ENCODE measurements at regions not wholly inside any gene's neighbourhood (a gene's known extent, or its start where the extent isn't known, plus 50 kb on each side); places are given as distances from the start of the nearest gene placed in this dataset.
"Not testable (repeated sequence)": the region's sequence is repeated elsewhere in the genome, so short reads cannot be mapped to it uniquely, and the experiment has no call there.

GRCh38 chr15:29986946-29987345 is 95.8 kb upstream of the GOLGA8J start:
- Histone ChIP-seq H3K9me2 (replicated peaks; ENCODE audit: insufficient read depth) (no peaks in the 10 kb centered on the region), H3K36me3 (replicated peaks; ENCODE audit: insufficient read depth, low read depth) (no peaks in the 10 kb centered on the region), H3K4me3 (no peak overlapping the region), H3K79me2 (no peaks in the 10 kb centered on the region), H2AFZ (no peak overlapping the region), H3K9me3 (ENCODE audit: low read depth) (no peaks in the 10 kb centered on the region), H4K20me1 (ENCODE audit: insufficient read depth, poor library complexity, severe bottlenecking) (no peaks in the 10 kb centered on the region), H3K4me1 (ENCODE audit: insufficient read depth) (no peaks in the 10 kb centered on the region), H3K4me2 (no peak overlapping the region), H3K27ac (no peak overlapping the region), H3K27me3 (peaks cover 11% of the 10 kb centered on the region)
- WGBS (ENCODE audit: low lambda C conversion rate, missing lambda C conversion rate) = 79% methylated on average over 2 of the region's 2 CpGs
- TF ChIP-seq EZH2phosphoT487 (IDR thresholded peaks at IDR 0.05; ENCODE audit: low read depth, severe bottlenecking, unreplicated experiment) (no peak), EZH2 (IDR thresholded peaks at IDR 0.05; ENCODE audit: borderline replicate concordance) (no peak), CTCF (IDR thresholded peaks at IDR 0.05; ENCODE audit: poor library complexity) (no peak)
- DNase-seq (ENCODE audit: low spot score) = no peak

- Histone ChIP-seq H3K4me2 (no peak overlapping the region), H3K27me3 (no peaks in the 10 kb centered on the region), H3K4me3 (no peak overlapping the region), H3K9me3 (ENCODE audit: low read depth) (no peaks in the 10 kb centered on the region), H3K4me1 (ENCODE audit: insufficient read depth) (no peaks in the 10 kb centered on the region), H3K9me2 (replicated peaks; ENCODE audit: insufficient read depth) (no peaks in the 10 kb centered on the region), H2AFZ (no peak overlapping the region), H3K79me2 (no peaks in the 10 kb centered on the region), H4K20me1 (ENCODE audit: insufficient read depth, poor library complexity, severe bottlenecking) (no peaks in the 10 kb centered on the region), H3K27ac (no peak overlapping the region), H3K36me3 (replicated peaks; ENCODE audit: insufficient read depth, low read depth) (no peaks in the 10 kb centered on the region)
- no peak for DNase-seq (ENCODE audit: low spot score)
- TF ChIP-seq CTCF (IDR thresholded peaks at IDR 0.05; ENCODE audit: poor library complexity) = no peak
- TF ChIP-seq EZH2phosphoT487 (IDR thresholded peaks at IDR 0.05; ENCODE audit: low read depth, severe bottlenecking, unreplicated experiment) = no peak
- TF ChIP-seq EZH2 (IDR thresholded peaks at IDR 0.05; ENCODE audit: borderline replicate concordance) = no peak
- WGBS (ENCODE audit: low lambda C conversion rate, missing lambda C conversion rate) = 85% methylated on average over 8 of the region's 8 CpGs
Observed at GRCh38 chr15:29978411-29979382, 104.1 kb upstream of the GOLGA8J start.

DNA sequence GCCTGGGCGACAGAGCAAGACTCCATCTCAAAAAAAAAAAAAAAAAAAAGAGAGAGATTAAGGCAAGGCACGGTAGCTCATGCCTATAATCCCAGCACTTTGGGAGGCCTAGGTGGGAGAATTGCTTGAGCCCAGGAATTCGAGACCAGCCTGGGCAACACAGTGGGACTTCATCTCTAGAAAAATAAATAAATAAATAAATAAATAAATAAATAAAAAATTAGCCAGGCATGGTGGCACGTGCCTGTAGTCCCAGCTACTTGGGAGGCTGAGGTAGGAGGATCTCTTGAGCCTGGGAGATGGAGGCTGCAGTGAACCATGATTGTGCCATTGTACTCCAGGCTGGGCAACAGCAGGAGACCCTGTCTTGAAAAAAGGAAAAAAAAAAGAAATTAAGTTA is 108.7 kb upstream of the GOLGA8J start:
- not testable (repeated sequence) for H3K9me2 ChIP-seq (replicated peaks; ENCODE audit: insufficient read depth); H2AFZ ChIP-seq; H4K20me1 ChIP-seq (ENCODE audit: insufficient read depth, poor library complexity, severe bottlenecking); H3K79me2 ChIP-seq; DNase-seq (ENCODE audit: low spot score); H3K4me1 ChIP-seq (ENCODE audit: insufficient read depth); H3K27ac ChIP-seq; H3K36me3 ChIP-seq (replicated peaks; ENCODE audit: insufficient read depth, low read depth); H3K9me3 ChIP-seq (ENCODE audit: low read depth); H3K4me2 ChIP-seq; H3K4me3 ChIP-seq
- 91% methylated on average over 4 of the region's 4 CpGs for WGBS (ENCODE audit: low lambda C conversion rate, missing lambda C conversion rate)
- H3K27me3 ChIP-seq = peaks cover 13% of the 10 kb centered on the region

DNA sequence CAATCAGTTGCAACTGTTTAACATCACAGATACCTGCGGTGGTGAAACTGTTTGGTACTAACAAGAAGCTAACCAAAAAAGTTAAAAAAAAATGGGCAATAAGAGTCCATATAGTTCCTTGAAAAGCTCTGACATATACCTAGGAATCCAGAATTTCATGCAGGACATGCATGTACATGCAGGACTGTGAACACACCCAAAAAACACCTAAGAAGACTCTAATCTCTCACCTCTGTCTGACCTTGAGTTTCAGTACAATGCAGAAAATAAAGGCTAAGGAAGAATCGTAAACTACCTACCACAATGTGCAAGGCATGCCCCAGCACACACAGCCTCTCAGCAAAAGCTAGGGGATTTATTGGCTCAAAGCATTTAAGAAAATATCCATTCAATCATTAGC is 110.7 kb upstream of the GOLGA8J start:
- TF ChIP-seq CTCF (IDR thresholded peaks at IDR 0.05; ENCODE audit: poor library complexity) (no peak), EZH2phosphoT487 (IDR thresholded peaks at IDR 0.05; ENCODE audit: low read depth, severe bottlenecking, unreplicated experiment) (no peak), EZH2 (IDR thresholded peaks at IDR 0.05; ENCODE audit: borderline replicate concordance) (no peak)
- Histone ChIP-seq H3K4me2 (no peak overlapping the region), H3K27ac (no peak overlapping the region), H3K4me1 (ENCODE audit: insufficient read depth) (no peaks in the 10 kb centered on the region), H3K9me2 (replicated peaks; ENCODE audit: insufficient read depth) (no peaks in the 10 kb centered on the region), H4K20me1 (ENCODE audit: insufficient read depth, poor library complexity, severe bottlenecking) (no peaks in the 10 kb centered on the region), H3K27me3 (peaks cover 26% of the 10 kb centered on the region), H3K4me3 (no peak overlapping the region), H2AFZ (no peak overlapping the region), H3K36me3 (replicated peaks; ENCODE audit: insufficient read depth, low read depth) (no peaks in the 10 kb centered on the region), H3K79me2 (no peaks in the 10 kb centered on the region), H3K9me3 (ENCODE audit: low read depth) (no peaks in the 10 kb centered on the region)
- WGBS (ENCODE audit: low lambda C conversion rate, missing lambda C conversion rate) = 77% methylated on average over 2 of the region's 2 CpGs
- no peak for DNase-seq (ENCODE audit: low spot score)

Data from hepatocyte (in vitro differentiated cells).